Activated CD4-positive, alpha-beta T cell treated with anti-CD3 and anti-CD28 coated beads, Interleukin-2, Interleukin-6, amounts not matched to agents 100 ng/mL and 50 ng/mL, durations not matched to agents 16 hours and 8 hours (primary cell): ENCODE measurements at regions not wholly inside any gene's neighbourhood (a gene's known extent, or its start where the extent isn't known, plus 50 kb on each side); places are given as distances from the start of the nearest gene placed in this dataset.

Source experiments
- DNase-seq: peaks from one replicate; pipeline ENCODE4 v3.0.0-alpha.2; 2020

- DNase-seq: no peak
Measured at GRCh38 chr5:77948476-77948875, 172.3 kb upstream of the TBCA start.

- no peak for DNase-seq
Measured at GRCh38 chr5:77947041-77947428, 170.9 kb upstream of the TBCA start.

GRCh38 chr5:77946381-77947040, 170.4 kb upstream of the TBCA start:
- DNase-seq: no peak

- DNase-seq: no peak
Measured at GRCh38 chr5:77945874-77946273, 169.7 kb upstream of the TBCA start.

GRCh38 chr5:77944757-77945340, 168.7 kb upstream of the TBCA start:
- DNase-seq: no peak

GRCh38 chr5:77943851-77944250, 167.7 kb upstream of the TBCA start:
- no peak for DNase-seq

GRCh38 chr5:77942578-77943239, 166.6 kb upstream of the TBCA start:
- DNase-seq: no peak

GRCh38 chr5:77937015-77937908, 161.1 kb upstream of the TBCA start:
- DNase-seq: no peak

GRCh38 chr5:77936365-77936693, 160.2 kb upstream of the TBCA start:
- no peak for DNase-seq

- peak; percentile 60 for DNase-seq
Measured at GRCh38 chr5:77935506-77936364, 159.6 kb upstream of the TBCA start.

- no peak for DNase-seq
Measured at GRCh38 chr5:77928776-77929300, 152.7 kb upstream of the TBCA start.

GRCh38 chr5:77926337-77926736, 150.2 kb upstream of the TBCA start:
- no peak for DNase-seq

- DNase-seq: no peak
Measured at GRCh38 chr5:77925503-77925902, 149.4 kb upstream of the TBCA start.

- no peak for DNase-seq
Measured at GRCh38 chr5:77924081-77924480, 147.9 kb upstream of the TBCA start.

GRCh38 chr5:77923666-77924065, 147.5 kb upstream of the TBCA start:
- DNase-seq: no peak

- no peak for DNase-seq
Measured at GRCh38 chr5:77921094-77921768, 145.1 kb upstream of the TBCA start.

- DNase-seq: no peak
Measured at GRCh38 chr5:77920359-77921058, 144.4 kb upstream of the TBCA start.

GRCh38 chr5:77915346-77915745, 139.2 kb upstream of the TBCA start:
- DNase-seq: no peak

- DNase-seq: no peak
Measured at GRCh38 chr5:77912721-77913120, 136.6 kb upstream of the TBCA start.

- no peak for DNase-seq
Measured at GRCh38 chr5:77910602-77911188, 134.6 kb upstream of the TBCA start.

- DNase-seq: no peak
Measured at GRCh38 chr5:77909237-77909636, 133.1 kb upstream of the TBCA start.
